Neural cell (in vitro differentiated cells): ENCODE measurements at regions not wholly inside any gene's neighbourhood (a gene's known extent, or its start where the extent isn't known, plus 50 kb on each side); places are given as distances from the start of the nearest gene placed in this dataset.

Source experiments
- EP300 ChIP-seq: fragments of 450-650 bp; conservative IDR thresholded peaks from 2 replicates; pipeline ENCODE4 v1.6.1; 2014; ENCODE audit warnings: antibody characterized with exemption, mild to moderate bottlenecking, moderate library complexity; ENCODE audit not compliant: poor library complexity, severe bottlenecking
- POLR2AphosphoS5 ChIP-seq: IDR thresholded peaks from 2 replicates; pipeline ENCODE4 v1.6.1; 2012
- RAD21 ChIP-seq: fragments of 450-650 bp; conservative IDR thresholded peaks from 2 replicates; pipeline ENCODE4 v1.6.1; 2014; ENCODE audit warnings: antibody characterized with exemption, mild to moderate bottlenecking, moderate library complexity
- TF ChIP-seq, protein P1 (sequence below): fragments of 450-650 bp; IDR thresholded peaks from 2 replicates; pipeline ENCODE4 v1.5.1; 2014; ENCODE audit warnings: antibody characterized with exemption, mild to moderate bottlenecking, moderate library complexity; ENCODE audit not compliant: poor library complexity, severe bottlenecking

DNA sequence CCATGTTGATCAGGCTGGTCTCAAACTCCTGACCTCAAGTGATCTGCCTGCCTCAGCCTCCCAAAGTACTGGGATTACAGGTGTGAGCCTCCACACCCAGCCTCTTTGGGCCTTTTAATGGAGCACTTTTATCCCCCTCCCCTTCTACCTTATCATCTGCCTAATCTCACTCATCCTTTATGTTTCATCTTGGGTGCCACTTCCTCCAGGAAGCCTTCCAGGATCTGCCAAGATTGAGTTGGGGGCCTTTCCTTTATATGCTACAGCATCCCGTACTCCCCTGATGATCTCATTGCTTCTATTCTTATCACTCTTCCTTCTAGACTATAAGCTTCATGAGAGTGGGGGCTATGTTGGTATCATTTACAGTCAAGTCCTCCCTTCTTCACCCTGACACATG, 192.8 kb upstream of the WSCD1 start:
- TF ChIP-seq, protein P1, sequence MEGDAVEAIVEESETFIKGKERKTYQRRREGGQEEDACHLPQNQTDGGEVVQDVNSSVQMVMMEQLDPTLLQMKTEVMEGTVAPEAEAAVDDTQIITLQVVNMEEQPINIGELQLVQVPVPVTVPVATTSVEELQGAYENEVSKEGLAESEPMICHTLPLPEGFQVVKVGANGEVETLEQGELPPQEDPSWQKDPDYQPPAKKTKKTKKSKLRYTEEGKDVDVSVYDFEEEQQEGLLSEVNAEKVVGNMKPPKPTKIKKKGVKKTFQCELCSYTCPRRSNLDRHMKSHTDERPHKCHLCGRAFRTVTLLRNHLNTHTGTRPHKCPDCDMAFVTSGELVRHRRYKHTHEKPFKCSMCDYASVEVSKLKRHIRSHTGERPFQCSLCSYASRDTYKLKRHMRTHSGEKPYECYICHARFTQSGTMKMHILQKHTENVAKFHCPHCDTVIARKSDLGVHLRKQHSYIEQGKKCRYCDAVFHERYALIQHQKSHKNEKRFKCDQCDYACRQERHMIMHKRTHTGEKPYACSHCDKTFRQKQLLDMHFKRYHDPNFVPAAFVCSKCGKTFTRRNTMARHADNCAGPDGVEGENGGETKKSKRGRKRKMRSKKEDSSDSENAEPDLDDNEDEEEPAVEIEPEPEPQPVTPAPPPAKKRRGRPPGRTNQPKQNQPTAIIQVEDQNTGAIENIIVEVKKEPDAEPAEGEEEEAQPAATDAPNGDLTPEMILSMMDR = no peak
- TF ChIP-seq RAD21 (no peak), EP300 (no peak), POLR2AphosphoS5 (no peak)
